Progenitor cell of endocrine pancreas (in vitro differentiated cells): ENCODE measurements at regions not wholly inside any gene's neighbourhood (a gene's known extent, or its start where the extent isn't known, plus 50 kb on each side); places are given as distances from the start of the nearest gene placed in this dataset.

Source experiments
- DNase-seq: peaks from one replicate; pipeline ENCODE4 v3.0.0; 2021; ENCODE audit warnings: low spot score; ENCODE audit not compliant: unreplicated experiment
- H3K27ac Mint-ChIP-seq: 2 replicates; pipeline ENCODE4 v1.8.0; 2021; ENCODE audit warnings: mild to moderate bottlenecking, moderate library complexity, mixed read lengths
- H3K27me3 Mint-ChIP-seq: 2 replicates; pipeline ENCODE4 v1.8.0; 2021; ENCODE audit warnings: mixed read lengths
- H3K36me3 Mint-ChIP-seq: 2 replicates; pipeline ENCODE4 v1.8.0; 2022; ENCODE audit warnings: mixed read lengths; ENCODE audit not compliant: insufficient read depth
- H3K4me1 Mint-ChIP-seq: 2 replicates; pipeline ENCODE4 v1.8.0; 2021; ENCODE audit warnings: low read depth, mixed read lengths
- H3K4me3 Mint-ChIP-seq: 2 replicates; pipeline ENCODE4 v1.8.0; 2021; ENCODE audit warnings: low read depth, mild to moderate bottlenecking, moderate library complexity, mixed read lengths
- H3K9me3 Mint-ChIP-seq: 2 replicates; pipeline ENCODE4 v1.8.0; 2021; ENCODE audit warnings: low read depth, mixed read lengths
- CTCF ChIP-seq: fragments of 200-600 bp; sonication (generic); IDR thresholded peaks from one replicate; pipeline ENCODE4 v1.5.0; 2021; ENCODE audit warnings: antibody characterized with exemption, mild to moderate bottlenecking; ENCODE audit not compliant: unreplicated experiment

GRCh38 chr2:192469612-192470011 lies 274.9 kb upstream of the TMEFF2 start:
- Mint-ChIP-seq H3K4me1 (peaks cover 1% of the 10 kb centered on the region), H3K27me3 (no peaks in the 10 kb centered on the region), H3K36me3 (no peaks in the 10 kb centered on the region), H3K9me3 (no peaks in the 10 kb centered on the region), H3K4me3 (no peak overlapping the region), H3K27ac (no peak overlapping the region)
- no peak for DNase-seq
- TF ChIP-seq CTCF, result no peak

- Mint-ChIP-seq H3K27ac (no peak overlapping the region), H3K4me3 (no peak overlapping the region), H3K9me3 (no peaks in the 10 kb centered on the region), H3K4me1 (peaks cover 1% of the 10 kb centered on the region), H3K27me3 (no peaks in the 10 kb centered on the region), H3K36me3 (no peaks in the 10 kb centered on the region)
- no peak for TF ChIP-seq CTCF
- DNase-seq, result no peak
Observed at GRCh38 chr2:192467953-192468660, 273.4 kb upstream of the TMEFF2 start.

DNA sequence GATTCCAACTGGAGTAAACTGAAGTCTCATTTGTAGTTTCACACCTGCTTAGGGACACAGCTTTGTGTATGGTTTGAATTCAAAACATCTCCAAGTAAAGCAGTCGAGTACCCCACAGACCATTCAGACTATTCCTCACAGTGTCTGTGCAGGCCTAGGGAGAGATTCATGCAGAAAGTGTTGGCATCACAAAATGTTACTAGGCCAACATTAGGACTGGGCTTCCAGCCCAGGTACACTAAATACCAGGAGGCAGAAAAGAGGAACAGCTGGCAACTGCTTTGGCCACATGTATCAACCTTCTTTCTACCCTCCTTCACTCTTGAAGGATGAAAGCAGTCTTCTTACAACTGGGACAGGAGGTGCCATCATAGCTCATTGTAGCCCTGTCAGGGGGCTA lies 270.4 kb upstream of the TMEFF2 start:
- Mint-ChIP-seq H3K9me3 (no peaks in the 10 kb centered on the region), H3K27ac (no peak overlapping the region)
- TF ChIP-seq CTCF, result no peak

GRCh38 chr2:192459422-192459821 lies 264.7 kb upstream of the TMEFF2 start:
- DNase-seq, result no peak
- Mint-ChIP-seq H3K27me3 (no peaks in the 10 kb centered on the region), H3K9me3 (no peaks in the 10 kb centered on the region), H3K27ac (no peak overlapping the region), H3K4me3 (no peak overlapping the region), H3K4me1 (no peaks in the 10 kb centered on the region), H3K36me3 (no peaks in the 10 kb centered on the region)
- TF ChIP-seq CTCF, result no peak

More for the DNA sequence above, 270.4 kb upstream of the TMEFF2 start:
- Mint-ChIP-seq H3K4me3 (no peak overlapping the region), H3K27me3 (no peaks in the 10 kb centered on the region), H3K4me1 (peaks cover 1% of the 10 kb centered on the region), H3K36me3 (no peaks in the 10 kb centered on the region)
- no peak for DNase-seq

- no peak for DNase-seq
- no peaks in the 10 kb centered on the region for H3K9me3 Mint-ChIP-seq
- H3K4me3 Mint-ChIP-seq, result no peak overlapping the region
- H3K27me3 Mint-ChIP-seq, result no peaks in the 10 kb centered on the region
- no peak overlapping the region for H3K27ac Mint-ChIP-seq
- no peaks in the 10 kb centered on the region for H3K4me1 Mint-ChIP-seq
- H3K36me3 Mint-ChIP-seq, result no peaks in the 10 kb centered on the region
- no peak for TF ChIP-seq CTCF
Observed at GRCh38 chr2:192448881-192449280, 254.1 kb upstream of the TMEFF2 start.
